ENCODE measurements at regions not wholly inside any gene's neighbourhood (a gene's known extent, or its start where the extent isn't known, plus 50 kb on each side); places are given as distances from the start of the nearest gene placed in this dataset.
"Not testable (repeated sequence)": the region's sequence is repeated elsewhere in the genome, so short reads cannot be mapped to it uniquely, and the experiment has no call there.

DNA sequence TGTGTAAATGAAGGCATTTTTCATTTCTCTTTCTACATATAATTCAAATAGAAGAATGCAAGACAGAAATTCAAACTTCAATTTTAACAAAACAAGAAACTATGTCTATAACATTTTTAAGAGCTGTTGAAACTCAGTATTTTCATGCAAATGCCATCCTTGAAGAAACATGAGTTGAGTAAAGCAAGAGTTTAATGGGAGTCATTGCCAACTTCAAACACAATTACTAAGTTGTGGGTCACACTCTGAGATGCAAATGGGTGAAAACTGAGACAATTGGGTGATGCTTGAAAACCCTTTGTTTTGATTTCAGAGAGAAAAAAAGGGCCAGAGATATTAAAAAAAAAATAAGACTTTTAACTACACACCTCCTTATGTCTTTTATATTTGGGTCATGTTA lies 865.9 kb downstream of the FAT4 start:
- TF ChIP-seq ZFX (IDR thresholded peaks at IDR 0.05; ENCODE audit: borderline replicate concordance) = no peak
- TF ChIP-seq, protein P1, sequence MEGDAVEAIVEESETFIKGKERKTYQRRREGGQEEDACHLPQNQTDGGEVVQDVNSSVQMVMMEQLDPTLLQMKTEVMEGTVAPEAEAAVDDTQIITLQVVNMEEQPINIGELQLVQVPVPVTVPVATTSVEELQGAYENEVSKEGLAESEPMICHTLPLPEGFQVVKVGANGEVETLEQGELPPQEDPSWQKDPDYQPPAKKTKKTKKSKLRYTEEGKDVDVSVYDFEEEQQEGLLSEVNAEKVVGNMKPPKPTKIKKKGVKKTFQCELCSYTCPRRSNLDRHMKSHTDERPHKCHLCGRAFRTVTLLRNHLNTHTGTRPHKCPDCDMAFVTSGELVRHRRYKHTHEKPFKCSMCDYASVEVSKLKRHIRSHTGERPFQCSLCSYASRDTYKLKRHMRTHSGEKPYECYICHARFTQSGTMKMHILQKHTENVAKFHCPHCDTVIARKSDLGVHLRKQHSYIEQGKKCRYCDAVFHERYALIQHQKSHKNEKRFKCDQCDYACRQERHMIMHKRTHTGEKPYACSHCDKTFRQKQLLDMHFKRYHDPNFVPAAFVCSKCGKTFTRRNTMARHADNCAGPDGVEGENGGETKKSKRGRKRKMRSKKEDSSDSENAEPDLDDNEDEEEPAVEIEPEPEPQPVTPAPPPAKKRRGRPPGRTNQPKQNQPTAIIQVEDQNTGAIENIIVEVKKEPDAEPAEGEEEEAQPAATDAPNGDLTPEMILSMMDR (IDR thresholded peaks at IDR 0.05) = no peak
- H3K27ac ChIP-seq = no peak overlapping the region

DNA sequence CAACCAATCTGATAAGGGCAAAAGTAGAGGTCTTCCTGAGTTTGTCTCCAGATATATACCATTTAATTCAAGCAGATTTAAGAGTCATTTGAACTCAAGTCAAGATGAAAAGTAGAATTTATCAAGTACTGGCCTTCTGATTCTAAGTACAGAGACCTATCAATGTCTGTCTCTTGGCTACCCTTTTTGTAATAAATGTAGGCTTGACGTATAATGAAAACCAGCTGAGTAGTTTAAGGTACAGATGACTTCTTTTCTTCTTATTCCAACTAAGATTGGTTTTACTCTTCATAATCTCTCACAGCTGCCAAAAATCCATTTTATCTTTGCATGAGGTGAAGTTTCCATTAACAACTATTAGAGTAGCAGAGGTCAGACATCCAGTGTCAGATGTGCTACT lies 867.6 kb downstream of the FAT4 start:
- H3K27ac ChIP-seq = no peak overlapping the region
- TF ChIP-seq ZFX (IDR thresholded peaks at IDR 0.05; ENCODE audit: borderline replicate concordance) = no peak
- TF ChIP-seq, protein P1 (IDR thresholded peaks at IDR 0.05) = no peak

DNA sequence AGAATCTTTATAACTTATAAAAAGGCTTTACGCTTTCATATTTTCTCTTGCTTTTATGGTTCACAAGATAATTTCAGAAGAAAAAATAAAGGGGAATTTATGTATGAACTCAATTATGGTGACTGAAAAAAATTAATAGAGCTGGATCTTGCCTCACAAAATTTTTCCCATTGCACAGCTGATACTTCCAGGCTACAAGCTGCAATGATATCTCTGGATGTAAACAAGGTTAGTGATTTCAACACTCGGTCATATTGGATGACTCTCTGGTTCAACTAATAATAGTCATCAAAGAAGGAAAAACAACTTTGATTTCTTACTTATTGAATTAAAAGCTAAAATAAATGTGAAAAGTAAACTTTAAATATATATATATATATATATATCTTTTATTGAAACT lies 868.0 kb downstream of the FAT4 start:
- TF ChIP-seq, protein P1 (IDR thresholded peaks at IDR 0.05) = no peak
- TF ChIP-seq ZFX (IDR thresholded peaks at IDR 0.05; ENCODE audit: borderline replicate concordance) = no peak
- no peak overlapping the region for H3K27ac ChIP-seq

DNA sequence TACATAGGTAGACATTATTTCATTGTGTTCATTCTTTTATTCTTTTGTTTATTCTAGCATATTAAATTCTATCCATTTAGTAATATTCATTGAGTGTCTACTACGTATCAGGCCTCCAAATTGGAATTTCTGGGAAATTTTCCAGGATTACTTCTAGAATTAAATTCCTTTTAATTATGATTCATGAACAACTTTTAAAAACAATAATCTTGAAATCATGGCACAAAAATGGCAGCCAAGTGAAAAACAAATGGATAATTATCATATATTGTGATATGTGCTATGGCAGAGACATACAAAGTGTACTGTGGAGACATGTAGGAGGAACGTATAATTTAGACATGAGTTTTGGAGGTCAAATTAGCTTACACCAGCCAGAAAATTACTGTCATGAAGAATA lies 868.5 kb downstream of the FAT4 start:
- TF ChIP-seq, protein P1 (IDR thresholded peaks at IDR 0.05) = no peak
- no peak for TF ChIP-seq ZFX (IDR thresholded peaks at IDR 0.05; ENCODE audit: borderline replicate concordance)
- no peak overlapping the region for H3K27ac ChIP-seq

DNA sequence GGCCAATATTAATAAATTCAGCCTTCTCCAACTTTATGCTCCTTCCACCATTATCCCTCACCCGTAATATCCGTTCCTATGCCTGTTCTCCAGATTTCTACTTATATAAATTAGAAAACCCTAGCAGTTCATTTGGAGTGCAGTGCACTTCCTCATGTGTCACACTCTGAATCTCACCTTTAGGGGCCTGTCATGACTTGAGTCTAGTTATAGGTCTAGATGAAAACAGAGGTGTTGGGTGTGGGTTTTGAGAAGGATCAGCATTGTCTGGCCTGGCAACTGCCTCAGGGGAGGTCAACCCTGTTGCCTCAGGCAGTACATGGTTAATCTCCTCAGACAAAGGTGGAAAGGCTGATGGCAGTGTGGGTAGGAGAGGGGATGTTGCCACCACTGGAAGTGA lies 876.8 kb downstream of the FAT4 start:
- no peak for TF ChIP-seq ZFX (IDR thresholded peaks at IDR 0.05; ENCODE audit: borderline replicate concordance)
- TF ChIP-seq, protein P1 (IDR thresholded peaks at IDR 0.05) = no peak
- H3K27ac ChIP-seq = no peak overlapping the region

DNA sequence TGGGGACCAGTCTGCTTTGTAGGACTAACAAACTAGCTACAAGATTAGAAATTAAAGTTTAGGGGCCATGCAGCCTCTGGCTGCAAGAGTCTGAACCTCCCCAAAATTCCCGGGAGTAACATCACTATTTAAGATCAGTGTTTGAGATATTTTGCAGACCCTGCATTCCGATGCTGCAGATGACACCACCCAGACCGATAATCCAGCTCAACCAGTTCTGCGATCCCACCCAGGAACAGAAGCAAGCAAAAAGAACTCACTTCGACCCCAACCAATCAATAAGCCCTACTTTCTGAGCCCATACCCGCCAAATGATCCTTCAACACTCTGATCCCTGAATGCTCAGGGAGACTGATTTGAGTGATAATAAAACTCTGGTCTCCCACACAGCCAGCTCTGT lies 877.8 kb downstream of the FAT4 start:
- no peak overlapping the region for H3K27ac ChIP-seq
- TF ChIP-seq, protein P1 (IDR thresholded peaks at IDR 0.05) = no peak
- no peak for TF ChIP-seq ZFX (IDR thresholded peaks at IDR 0.05; ENCODE audit: borderline replicate concordance)

DNA sequence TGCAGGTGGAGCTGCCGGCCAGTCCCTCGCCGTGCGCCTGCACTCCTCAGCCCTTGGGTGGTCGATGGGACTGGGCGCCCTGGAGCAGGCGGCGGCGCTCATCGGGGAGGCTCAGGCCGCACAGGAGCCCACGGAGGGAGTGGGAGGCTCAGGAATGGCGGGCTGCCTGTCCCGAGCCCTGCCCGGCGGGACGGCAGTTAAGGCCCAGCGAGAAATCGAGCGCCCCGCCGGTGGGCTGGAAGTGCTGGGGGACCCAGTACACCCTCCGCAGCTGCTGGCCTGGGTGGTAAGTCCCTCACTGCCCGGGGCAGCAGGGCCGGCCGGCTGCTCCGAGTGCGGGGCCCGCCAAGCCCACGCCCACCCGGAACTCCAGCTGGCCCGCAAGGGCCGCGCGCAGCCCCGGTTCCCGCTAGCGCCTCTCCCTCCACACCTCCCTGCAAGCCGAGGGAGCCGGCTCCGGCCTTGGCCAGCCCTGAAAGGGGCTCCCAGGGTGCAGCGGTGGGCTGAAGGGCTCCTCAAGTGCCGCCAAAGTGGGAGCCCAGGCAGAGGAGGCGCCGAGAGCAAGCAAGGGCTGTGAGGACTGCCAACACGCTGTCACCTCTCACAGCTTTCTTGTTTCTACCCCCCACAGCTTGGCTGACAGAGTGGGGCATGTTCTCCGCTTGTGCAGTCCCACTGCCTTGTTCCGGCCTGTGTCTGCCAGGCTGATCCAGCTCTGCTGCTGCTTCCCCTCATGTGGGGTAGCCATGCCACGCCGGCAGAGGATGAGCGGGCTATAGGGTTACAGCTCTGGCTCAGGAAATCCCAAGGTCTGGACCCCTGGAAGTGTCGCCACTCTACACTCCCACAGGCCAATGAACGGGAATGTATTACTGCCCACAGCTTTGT lies 886.7 kb downstream of the FAT4 start:
- not testable (repeated sequence) for H3K27ac ChIP-seq

Measured in 22Rv1 (cell line).